B cell (primary cell): ENCODE measurements at regions not wholly inside any gene's neighbourhood (a gene's known extent, or its start where the extent isn't known, plus 50 kb on each side); places are given as distances from the start of the nearest gene placed in this dataset.
"Not testable (repeated sequence)": the region's sequence is repeated elsewhere in the genome, so short reads cannot be mapped to it uniquely, and the experiment has no call there.

ENCODE experiments used
- CTCF ChIP-seq: fragments of 200-600 bp; IDR thresholded peaks from one replicate; pipeline ENCODE4 v1.8.0; 2022; ENCODE audit warnings: antibody characterized with exemption, mild to moderate bottlenecking
- EZH2 ChIP-seq: IDR thresholded peaks from 2 replicates; pipeline ENCODE4 v1.6.1; 2012; ENCODE audit warnings: borderline replicate concordance, low read depth, mild to moderate bottlenecking, moderate library complexity, low read length; ENCODE audit not compliant: insufficient read depth, poor library complexity, severe bottlenecking

- TF ChIP-seq CTCF, EZH2: not testable (repeated sequence)
Observed at GRCh38 chr10:20370977-20371533, 526.1 kb downstream of the NEBL start.
